H9 (cell line): ENCODE measurements at regions not wholly inside any gene's neighbourhood (a gene's known extent, or its start where the extent isn't known, plus 50 kb on each side); places are given as distances from the start of the nearest gene placed in this dataset.

Experiments
- DNase-seq: peaks from one replicate; pipeline ENCODE4 v3.0.0-alpha.2; 2017
- H2AFZ ChIP-seq: one replicate; pipeline ENCODE4 v1.6.1; 2013; ENCODE audit warnings: mild to moderate bottlenecking, low read length, control low read depth, moderate library complexity
- H2AK5ac ChIP-seq: 2 replicates; pipeline ENCODE4 v1.6.1; 2013; ENCODE audit warnings: low read length, control low read depth, mixed read lengths; ENCODE audit not compliant: insufficient read length
- H2BK120ac ChIP-seq: one replicate; pipeline ENCODE4 v1.6.1; 2013; ENCODE audit warnings: low read depth, mild to moderate bottlenecking, low read length, control low read depth, inconsistent platforms; ENCODE audit not compliant: poor library complexity, severe bottlenecking
- H2BK12ac ChIP-seq: 2 replicates; pipeline ENCODE4 v1.6.1; 2013; ENCODE audit warnings: low read length, control low read depth, mixed read lengths, low read depth; ENCODE audit not compliant: insufficient read length
- H2BK15ac ChIP-seq: 2 replicates; pipeline ENCODE4 v1.6.1; 2013; ENCODE audit warnings: low read depth, low read length, control low read depth
- H2BK20ac ChIP-seq: one replicate; pipeline ENCODE4 v1.6.1; 2013; ENCODE audit warnings: low read depth, mild to moderate bottlenecking, low read length, control low read depth, inconsistent platforms; ENCODE audit not compliant: poor library complexity, severe bottlenecking
- H2BK5ac ChIP-seq: 2 replicates; pipeline ENCODE4 v1.6.1; 2013; ENCODE audit warnings: low read length, control low read depth, mixed read lengths; ENCODE audit not compliant: insufficient read length
- H3K14ac ChIP-seq: 2 replicates; pipeline ENCODE4 v1.6.1; 2013; ENCODE audit warnings: low read length, control low read depth; ENCODE audit not compliant: insufficient read depth
- H3K18ac ChIP-seq: 2 replicates; pipeline ENCODE4 v1.6.1; 2013; ENCODE audit warnings: low read depth, mild to moderate bottlenecking, mixed read lengths, low read length, control low read depth; ENCODE audit not compliant: insufficient read length
- H3K23ac ChIP-seq: 2 replicates; pipeline ENCODE4 v1.6.1; 2013; ENCODE audit warnings: low read length, control low read depth, mixed read lengths, low read depth; ENCODE audit not compliant: insufficient read length
- H3K23me2 ChIP-seq: 2 replicates; pipeline ENCODE4 v1.6.1; 2013; ENCODE audit warnings: low read depth, mild to moderate bottlenecking, mixed read lengths, low read length, control low read depth; ENCODE audit not compliant: insufficient read length, poor library complexity, severe bottlenecking
- H3K27ac ChIP-seq: 2 replicates; pipeline ENCODE4 v1.5.1; 2013; ENCODE audit warnings: low read length, control low read depth, mixed read lengths, low read depth; ENCODE audit not compliant: insufficient read length
- H3K27me3 ChIP-seq: 2 replicates; pipeline ENCODE4 v1.6.1; 2013; ENCODE audit warnings: low read length, control low read depth, inconsistent platforms; ENCODE audit not compliant: insufficient read depth
- H3K4ac ChIP-seq: 2 replicates; pipeline ENCODE4 v1.6.1; 2013; ENCODE audit warnings: low read depth, mild to moderate bottlenecking, control low read depth, inconsistent platforms, low read length, moderate library complexity
- H3K4me1 ChIP-seq: 2 replicates; pipeline ENCODE4 v1.6.1; 2013; ENCODE audit warnings: low read length, control low read depth, inconsistent platforms; ENCODE audit not compliant: insufficient read depth
- H3K4me2 ChIP-seq: 2 replicates; pipeline ENCODE4 v1.6.1; 2013; ENCODE audit warnings: low read length, control low read depth, mixed read lengths; ENCODE audit not compliant: insufficient read length, insufficient read depth
- H3K56ac ChIP-seq: 2 replicates; pipeline ENCODE4 v1.6.1; 2013; ENCODE audit warnings: low read depth, mild to moderate bottlenecking, mixed read lengths, low read length, control low read depth; ENCODE audit not compliant: insufficient read length
- H3K79me1 ChIP-seq: 2 replicates; pipeline ENCODE4 v1.6.1; 2013; ENCODE audit warnings: low read depth, mild to moderate bottlenecking, moderate library complexity, low read length, control low read depth, inconsistent platforms; ENCODE audit not compliant: insufficient read depth, poor library complexity, severe bottlenecking
- H3K79me2 ChIP-seq: 2 replicates; pipeline ENCODE4 v1.6.1; 2013; ENCODE audit warnings: low read length, control low read depth, inconsistent platforms; ENCODE audit not compliant: insufficient read depth
- H3K9ac ChIP-seq: 2 replicates; pipeline ENCODE4 v1.6.1; 2013; ENCODE audit warnings: low read length, control low read depth, mixed read lengths; ENCODE audit not compliant: insufficient read length; ENCODE audit errors: extremely low read depth
- H3K9me3 ChIP-seq: one replicate; pipeline ENCODE4 v1.6.1; 2013; ENCODE audit warnings: low read depth, low read length, inconsistent platforms; ENCODE audit not compliant: control insufficient read depth
- H3T11ph ChIP-seq: one replicate; pipeline ENCODE4 v1.6.1; 2013; ENCODE audit warnings: mild to moderate bottlenecking, low read length, control low read depth, inconsistent platforms
- H4K20me1 ChIP-seq: one replicate; pipeline ENCODE4 v1.6.1; 2013; ENCODE audit not compliant: control insufficient read depth, insufficient read length, insufficient read depth
- H4K5ac ChIP-seq: 2 replicates; pipeline ENCODE4 v1.6.1; 2013; ENCODE audit warnings: low read depth, mild to moderate bottlenecking, mixed read lengths, low read length, control low read depth; ENCODE audit not compliant: insufficient read length
- H4K8ac ChIP-seq: replicated peaks from 2 replicates; pipeline ENCODE4 v1.6.1; 2013; ENCODE audit warnings: low read length, control low read depth, mixed read lengths, low read depth; ENCODE audit not compliant: insufficient read length
- H4K91ac ChIP-seq: 2 replicates; pipeline ENCODE4 v1.6.1; 2013; ENCODE audit warnings: low read depth, mild to moderate bottlenecking, moderate library complexity, mixed read lengths, low read length, control low read depth; ENCODE audit not compliant: insufficient read length
- H3K27ac Mint-ChIP-seq, 3 experiments: 2 replicates in 2 of 3; 3 replicates in 1 of 3; pipeline ENCODE4 v1.8.0; 2020 to 2021; ENCODE audit warnings: mixed read lengths in 3 of 3, mild to moderate bottlenecking in 1 of 3, moderate library complexity in 1 of 3
- H3K27me3 Mint-ChIP-seq: 2 replicates; pipeline ENCODE4 v1.8.0; 2021; ENCODE audit warnings: low read depth, mild to moderate bottlenecking, moderate library complexity, mixed read lengths
- H3K36me3 Mint-ChIP-seq, 3 experiments: 2 replicates in 2 of 3; 3 replicates in 1 of 3; pipeline ENCODE4 v1.8.0; 2020 to 2021; ENCODE audit warnings: low read depth in 3 of 3, mixed read lengths in 3 of 3; ENCODE audit not compliant: insufficient read depth in 1 of 3
- H3K4me1 Mint-ChIP-seq, 2 experiments: 2 replicates each; pipeline ENCODE4 v1.8.0; 2020; ENCODE audit warnings: mixed read lengths in 2 of 2
- H3K4me3 Mint-ChIP-seq, 2 experiments: 2 replicates in 1 of 2; 3 replicates in 1 of 2; pipeline ENCODE4 v1.8.0; 2020 to 2021; ENCODE audit warnings: mild to moderate bottlenecking in 2 of 2, mixed read lengths in 2 of 2, moderate library complexity in 1 of 2
- H3K9me3 Mint-ChIP-seq, 2 experiments: 2 replicates in 1 of 2; 3 replicates in 1 of 2; pipeline ENCODE4 v1.8.0; 2020; ENCODE audit warnings: mild to moderate bottlenecking in 2 of 2, mixed read lengths in 2 of 2, moderate library complexity in 1 of 2
- WGBS: extraction: QIAGEN DNeasy Blood & Tissue Kit; methylation state at CpG from one replicate; pipeline ENCODE4 v1.1.7; 2013; ENCODE audit warnings: missing lambda C conversion rate, low lambda C conversion rate, mixed read lengths; ENCODE audit not compliant: insufficient read length; ENCODE audit errors: extremely low coverage; 5-methylcytosine and 5-hydroxymethylcytosine counted together
- TF ChIP-seq, protein P1 (sequence below): fragments of 200-600 bp; sonication (generic); conservative IDR thresholded peaks from 3 replicates; pipeline ENCODE4 v1.8.0; 2021; ENCODE audit warnings: antibody characterized with exemption, mild to moderate bottlenecking

DNA sequence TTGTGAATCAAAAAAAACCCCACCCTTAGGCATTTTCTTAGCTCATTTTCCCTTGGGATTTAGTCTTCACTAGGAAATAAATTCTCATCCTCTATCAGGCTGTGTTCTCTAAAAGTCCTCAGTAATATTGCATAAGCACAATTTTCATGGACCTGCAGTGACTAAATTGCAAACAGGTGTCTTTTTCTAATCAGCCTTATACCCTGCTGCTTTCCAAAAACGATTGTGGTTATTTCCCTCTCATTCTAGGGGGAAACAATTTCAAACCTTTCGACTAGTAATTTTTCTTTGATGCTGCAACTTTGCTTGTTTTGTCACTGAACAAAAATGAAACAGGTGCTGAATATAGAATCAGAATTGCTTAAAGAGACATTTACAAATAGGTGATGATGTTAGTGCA, 549.9 kb downstream of the PDHA2 start:
- H2BK20ac ChIP-seq: no peak overlapping the region
- no peak overlapping the region for H2BK15ac ChIP-seq
- H4K20me1 ChIP-seq: no peaks in the 10 kb centered on the region
- no peak overlapping the region for H3K23ac ChIP-seq
- Mint-ChIP-seq H3K27ac (no peak overlapping the region), H3K27me3 (no peaks in the 10 kb centered on the region), H3K9me3 (no peaks in the 10 kb centered on the region; a peak in 1 of 5 replicates), H3K4me1 (no peaks in the 10 kb centered on the region), H3K4me3 (no peak overlapping the region), H3K36me3 (no peaks in the 10 kb centered on the region; a peak in 1 of 7 replicates)
- H2BK5ac ChIP-seq: no peak overlapping the region
- no CpG with 5 or more reads among the region's 2 CpGs for WGBS
- H2AFZ ChIP-seq: no peak overlapping the region
- H3K9ac ChIP-seq: no peak overlapping the region
- no peak overlapping the region for H4K91ac ChIP-seq
- no peaks in the 10 kb centered on the region for H3K9me3 ChIP-seq
- H3K14ac ChIP-seq: no peak overlapping the region
- H3K18ac ChIP-seq: no peak overlapping the region
- H2BK120ac ChIP-seq: no peak overlapping the region
- H3K79me2 ChIP-seq: no peaks in the 10 kb centered on the region
- H3K4ac ChIP-seq: no peak overlapping the region
- H4K5ac ChIP-seq: no peak overlapping the region
- no peaks in the 10 kb centered on the region for H3K79me1 ChIP-seq
- H3K56ac ChIP-seq: no peak overlapping the region
- no peak overlapping the region for H2BK12ac ChIP-seq
- no peak overlapping the region for H3K27ac ChIP-seq
- H3K4me1 ChIP-seq: no peaks in the 10 kb centered on the region
- H3K4me2 ChIP-seq: no peak overlapping the region
- no peak overlapping the region for H2AK5ac ChIP-seq
- H4K8ac ChIP-seq: no peak overlapping the region
- H3K23me2 ChIP-seq: no peaks in the 10 kb centered on the region
- H3K27me3 ChIP-seq: no peaks in the 10 kb centered on the region
- no peak overlapping the region for H3T11ph ChIP-seq
- TF ChIP-seq, protein P1, sequence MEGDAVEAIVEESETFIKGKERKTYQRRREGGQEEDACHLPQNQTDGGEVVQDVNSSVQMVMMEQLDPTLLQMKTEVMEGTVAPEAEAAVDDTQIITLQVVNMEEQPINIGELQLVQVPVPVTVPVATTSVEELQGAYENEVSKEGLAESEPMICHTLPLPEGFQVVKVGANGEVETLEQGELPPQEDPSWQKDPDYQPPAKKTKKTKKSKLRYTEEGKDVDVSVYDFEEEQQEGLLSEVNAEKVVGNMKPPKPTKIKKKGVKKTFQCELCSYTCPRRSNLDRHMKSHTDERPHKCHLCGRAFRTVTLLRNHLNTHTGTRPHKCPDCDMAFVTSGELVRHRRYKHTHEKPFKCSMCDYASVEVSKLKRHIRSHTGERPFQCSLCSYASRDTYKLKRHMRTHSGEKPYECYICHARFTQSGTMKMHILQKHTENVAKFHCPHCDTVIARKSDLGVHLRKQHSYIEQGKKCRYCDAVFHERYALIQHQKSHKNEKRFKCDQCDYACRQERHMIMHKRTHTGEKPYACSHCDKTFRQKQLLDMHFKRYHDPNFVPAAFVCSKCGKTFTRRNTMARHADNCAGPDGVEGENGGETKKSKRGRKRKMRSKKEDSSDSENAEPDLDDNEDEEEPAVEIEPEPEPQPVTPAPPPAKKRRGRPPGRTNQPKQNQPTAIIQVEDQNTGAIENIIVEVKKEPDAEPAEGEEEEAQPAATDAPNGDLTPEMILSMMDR: no peak
- DNase-seq: no peak
